NAMALWA (cell line): ENCODE measurements at regions not wholly inside any gene's neighbourhood (a gene's known extent, or its start where the extent isn't known, plus 50 kb on each side); places are given as distances from the start of the nearest gene placed in this dataset.
"Not testable (repeated sequence)": the region's sequence is repeated elsewhere in the genome, so short reads cannot be mapped to it uniquely, and the experiment has no call there.

Experiments
- DNase-seq: peaks from one replicate; pipeline ENCODE4 v3.0.0-alpha.2; 2015; ENCODE audit warnings: low spot score

DNA sequence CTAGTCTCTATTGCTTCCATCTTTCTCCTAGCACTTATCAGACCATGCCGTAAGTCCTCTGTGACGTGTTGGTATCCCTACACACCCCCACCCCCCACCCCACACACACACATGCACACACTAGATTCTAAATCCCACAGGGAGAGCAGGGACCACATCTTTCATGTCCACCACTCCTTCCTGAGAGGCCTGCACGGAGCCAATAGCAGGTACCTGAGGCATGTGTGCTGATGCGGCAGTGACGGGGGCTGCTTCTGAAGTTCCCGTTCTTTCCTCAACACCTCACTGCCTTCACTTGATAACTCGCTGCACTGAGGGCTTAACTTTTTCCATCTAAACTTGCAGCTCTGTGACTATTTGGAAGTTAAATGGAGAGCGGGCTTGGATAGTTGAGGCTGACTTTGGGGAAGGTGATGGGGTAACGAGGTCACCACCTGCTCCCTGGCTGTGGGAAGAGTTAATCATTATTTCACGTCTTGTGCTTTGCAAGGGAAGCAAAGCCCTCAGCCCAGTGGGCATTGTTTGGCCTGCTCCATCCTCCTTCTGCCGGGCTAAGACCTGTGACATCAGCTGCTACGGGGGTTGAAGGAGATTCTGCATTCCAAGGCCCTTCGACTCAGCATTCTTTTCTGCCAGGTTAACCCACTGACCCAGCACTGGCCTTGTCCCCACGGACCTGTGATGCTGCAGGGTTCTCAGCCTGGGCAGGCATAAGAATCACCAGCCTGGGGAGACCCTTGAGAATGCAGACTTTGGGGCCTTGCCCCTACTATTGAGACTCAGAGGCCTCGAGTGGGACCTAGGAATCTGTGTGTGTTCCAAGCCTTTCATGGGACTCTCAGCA is 187.8 kb downstream of the ANKRD60 start:
- no peak for DNase-seq

DNA sequence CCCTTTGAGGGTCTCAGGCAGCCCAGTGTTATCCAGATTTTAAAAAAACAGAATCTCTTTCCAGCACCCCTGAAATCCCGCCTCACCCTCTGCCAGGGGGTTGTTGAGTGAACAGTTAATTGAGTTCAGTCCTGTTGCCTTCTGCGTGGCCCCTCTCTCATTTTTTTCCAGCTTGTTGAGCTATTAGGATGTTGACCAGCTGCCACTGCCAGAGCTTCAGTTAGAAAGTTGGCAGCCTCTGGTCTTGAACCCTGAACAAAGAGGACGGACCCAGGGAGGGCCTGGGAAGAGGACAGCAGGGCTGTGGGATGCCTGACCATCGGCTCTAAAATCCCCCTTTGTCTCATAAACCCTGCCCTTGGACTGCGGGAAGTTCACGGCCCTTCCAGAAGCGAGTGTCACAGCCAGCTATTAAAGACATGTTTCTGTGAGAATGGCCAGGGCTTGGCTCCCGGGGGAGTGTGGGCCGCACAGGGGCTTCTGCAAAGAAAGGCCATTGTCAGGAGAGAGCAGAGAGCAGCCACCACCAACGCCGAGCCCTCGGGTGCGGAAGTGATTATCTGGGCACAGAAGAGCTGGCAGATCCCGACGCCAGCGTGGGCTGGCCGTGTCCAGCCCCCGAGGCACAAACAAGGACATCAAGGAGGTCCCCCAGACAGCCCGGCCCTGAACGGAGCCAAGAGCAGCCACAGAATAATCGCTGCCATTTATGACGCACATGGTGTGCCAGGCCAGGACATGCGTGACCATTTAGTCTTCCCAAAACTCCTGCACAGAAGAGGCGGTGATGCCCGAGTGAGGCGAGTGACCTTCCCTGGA is 189.0 kb downstream of the ANKRD60 start:
- DNase-seq: no peak

DNA sequence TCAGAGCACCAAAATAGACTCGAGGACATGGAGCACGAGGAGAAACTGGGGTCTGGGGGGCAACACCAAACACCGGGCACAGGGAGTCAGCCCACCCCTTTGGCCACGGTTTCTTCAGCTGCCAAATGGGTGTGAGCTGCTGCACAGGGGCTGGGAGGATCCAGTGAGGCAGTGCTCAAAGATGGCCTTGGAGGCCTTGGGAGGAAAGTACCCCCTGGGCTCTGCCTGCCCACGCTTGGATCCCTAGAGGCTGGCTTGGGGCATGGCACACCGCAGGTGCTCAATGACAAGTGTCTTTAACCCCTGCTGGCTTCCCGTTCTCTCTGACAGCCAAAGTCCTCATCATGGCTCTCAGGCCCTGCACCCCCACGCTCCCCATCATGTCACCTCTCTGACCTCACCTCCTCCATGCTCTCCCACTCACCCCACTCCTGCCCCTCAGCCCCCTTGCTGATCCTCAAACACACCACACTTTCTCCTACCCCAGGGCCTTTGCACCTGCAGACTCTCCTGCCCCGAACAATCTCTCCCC is 190.3 kb downstream of the ANKRD60 start:
- no peak for DNase-seq

DNA sequence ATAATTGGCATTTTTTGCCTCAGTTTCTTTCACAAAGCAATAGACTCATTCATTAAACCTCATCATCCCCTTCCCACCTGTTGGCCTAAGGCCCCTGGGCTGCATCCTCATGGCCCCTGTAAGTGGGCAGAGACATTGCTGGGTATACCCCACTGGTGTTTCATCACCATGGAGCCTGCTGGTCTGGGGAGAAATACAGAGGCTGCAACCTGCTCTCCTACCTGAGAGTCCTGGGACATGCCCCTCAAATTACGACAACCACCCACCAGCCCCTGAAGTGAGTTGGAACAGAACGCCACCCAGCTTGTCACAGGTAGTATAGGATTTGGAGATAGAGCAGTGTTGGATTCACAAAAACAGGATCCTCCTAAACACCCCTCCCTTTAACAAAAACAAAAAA is 190.8 kb downstream of the ANKRD60 start:
- no peak for DNase-seq

DNA sequence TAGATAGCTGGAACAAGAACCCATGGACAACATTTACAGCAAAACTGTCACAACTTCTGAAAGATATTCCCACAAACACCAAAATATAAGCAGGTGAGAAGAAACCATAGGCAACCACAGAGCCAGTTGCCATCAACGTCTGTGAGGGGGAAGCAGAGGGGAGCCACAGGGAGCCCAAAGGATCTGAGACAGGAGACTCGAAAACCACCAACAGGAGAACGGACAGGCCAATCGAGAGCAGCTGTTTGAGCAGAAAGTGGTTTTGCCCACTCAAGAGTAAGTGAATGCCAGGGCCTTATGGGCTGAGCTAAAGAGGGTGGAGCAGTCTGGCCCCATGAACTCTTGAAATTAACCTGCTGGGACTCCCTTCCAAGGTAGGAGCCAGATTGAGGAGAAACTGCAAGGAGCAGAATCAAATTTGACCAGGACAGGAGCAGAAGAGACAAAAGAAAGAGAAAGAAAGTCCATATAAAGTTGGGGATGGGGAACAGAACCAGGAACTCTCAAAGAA is 195.4 kb downstream of the ANKRD60 start:
- DNase-seq: no peak

DNA sequence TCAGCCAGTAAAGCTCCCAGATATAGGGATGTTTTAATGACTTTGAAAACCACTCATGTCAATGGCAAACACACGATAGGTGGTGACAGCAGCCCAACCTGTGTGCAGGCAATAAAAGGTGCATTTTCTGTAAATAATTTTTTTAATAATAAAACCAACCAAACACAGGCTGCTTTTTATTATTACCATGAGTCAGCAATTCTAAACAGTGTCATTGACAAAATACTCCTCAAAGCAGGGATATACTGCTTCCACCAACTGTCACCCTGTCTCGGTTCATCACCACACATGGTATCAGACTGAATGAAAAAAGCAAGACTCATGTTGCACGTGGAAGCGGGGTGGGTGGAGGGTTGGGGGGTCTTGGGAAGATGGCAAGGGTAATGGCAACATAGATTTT is 195.9 kb downstream of the ANKRD60 start:
- DNase-seq: no peak

DNA sequence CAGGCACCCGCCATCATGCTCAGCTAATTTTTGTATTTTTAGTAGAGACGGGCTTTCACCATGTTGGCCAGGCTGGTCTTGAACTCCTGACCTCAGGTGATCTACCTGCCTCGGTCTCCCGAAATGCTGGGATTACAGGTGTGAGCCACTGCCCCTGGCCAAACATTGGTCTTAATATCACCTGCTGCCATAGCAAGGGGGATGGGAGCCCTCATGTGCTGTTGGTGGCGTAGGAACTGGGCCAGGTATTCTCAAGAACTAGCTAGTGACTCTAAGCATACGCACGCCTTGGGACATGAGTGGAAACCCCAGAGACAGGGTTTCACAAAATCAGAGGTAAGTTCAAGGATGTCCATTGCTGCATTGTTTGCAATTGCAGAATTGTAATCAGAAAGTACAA is 197.1 kb downstream of the ANKRD60 start:
- not testable (repeated sequence) for DNase-seq

DNA sequence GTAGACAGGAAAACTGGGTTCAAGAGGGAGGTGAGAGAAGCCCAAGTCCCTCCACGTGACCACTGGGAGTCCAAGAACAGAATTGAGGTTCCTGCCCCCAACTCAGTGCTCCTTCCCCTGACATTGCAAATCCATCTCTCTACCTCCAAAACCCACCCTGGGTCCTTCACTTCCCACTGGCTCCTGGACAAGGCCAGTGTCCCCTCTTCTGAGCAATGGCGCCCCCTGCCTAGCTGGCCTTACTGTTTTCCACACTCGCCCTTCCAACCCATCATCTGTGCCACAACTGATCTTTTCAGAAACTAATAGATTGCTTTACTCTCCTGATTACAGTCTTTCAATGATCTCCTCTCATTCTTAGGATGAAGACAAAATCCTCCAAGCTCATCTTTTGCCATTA is 200.3 kb downstream of the ANKRD60 start:
- DNase-seq: no peak

DNA sequence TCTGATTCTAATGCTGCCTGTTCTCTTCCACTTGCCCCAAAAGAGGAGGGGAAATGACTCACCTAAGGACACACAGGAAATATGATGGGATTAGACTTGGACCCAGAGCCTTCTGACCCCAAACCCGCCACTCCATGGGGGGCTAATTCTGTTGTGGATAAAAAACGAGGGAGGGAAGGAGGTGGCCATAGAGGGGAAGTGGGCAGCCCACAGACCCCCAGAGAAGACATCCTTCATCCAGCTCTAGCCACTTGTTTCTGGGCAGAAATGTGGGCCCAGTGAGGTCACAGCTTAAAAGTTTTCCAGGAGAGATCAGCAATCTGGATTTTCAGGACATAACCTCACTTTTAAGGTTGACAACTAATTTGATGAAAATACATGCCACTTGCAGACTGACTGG is 202.1 kb downstream of the ANKRD60 start:
- DNase-seq: no peak

DNA sequence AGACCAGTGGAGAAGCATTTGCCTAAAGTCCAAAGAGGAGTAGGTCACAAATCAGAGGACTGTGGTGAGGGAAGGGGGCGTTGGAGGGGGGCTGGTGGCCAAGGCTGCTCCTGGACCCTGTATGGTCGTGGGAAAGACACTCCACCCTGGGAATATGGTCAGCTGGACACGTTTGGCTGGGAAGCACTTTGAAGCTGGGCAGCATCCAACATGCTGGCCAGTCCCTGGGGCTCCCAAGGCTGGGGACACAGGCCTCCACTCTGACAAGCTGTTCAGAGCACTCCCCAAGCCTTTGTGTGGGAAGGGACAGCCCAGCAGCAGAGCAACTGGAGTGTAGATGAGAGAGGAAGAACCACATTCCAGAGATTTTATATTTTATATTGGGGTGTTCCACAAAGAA is 203.2 kb downstream of the ANKRD60 start:
- DNase-seq: no peak

DNA sequence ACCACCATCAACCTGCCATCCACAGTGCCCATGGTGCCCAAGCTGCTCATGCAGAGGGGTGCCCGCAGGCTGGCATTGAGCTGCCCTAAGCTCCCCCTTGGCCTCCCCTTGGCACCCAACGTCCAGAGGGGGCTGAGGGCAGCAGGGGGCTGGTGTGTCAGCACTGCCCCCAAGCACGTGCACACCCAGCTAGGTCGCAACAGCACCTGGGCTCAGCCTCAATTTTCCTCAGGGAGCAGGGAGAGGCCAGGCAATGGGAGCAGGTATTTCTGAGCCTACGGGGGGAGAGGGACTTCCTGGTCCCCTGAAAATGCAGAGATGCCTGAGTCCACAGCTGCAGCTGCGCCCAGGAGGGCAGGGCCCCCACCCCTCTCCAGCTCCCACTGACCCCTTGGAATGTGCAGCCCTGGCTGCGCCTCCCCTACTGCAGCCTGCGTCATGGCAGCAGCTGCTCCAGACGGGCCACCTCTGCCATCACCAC is 204.2 kb downstream of the ANKRD60 start:
- DNase-seq: no peak

DNA sequence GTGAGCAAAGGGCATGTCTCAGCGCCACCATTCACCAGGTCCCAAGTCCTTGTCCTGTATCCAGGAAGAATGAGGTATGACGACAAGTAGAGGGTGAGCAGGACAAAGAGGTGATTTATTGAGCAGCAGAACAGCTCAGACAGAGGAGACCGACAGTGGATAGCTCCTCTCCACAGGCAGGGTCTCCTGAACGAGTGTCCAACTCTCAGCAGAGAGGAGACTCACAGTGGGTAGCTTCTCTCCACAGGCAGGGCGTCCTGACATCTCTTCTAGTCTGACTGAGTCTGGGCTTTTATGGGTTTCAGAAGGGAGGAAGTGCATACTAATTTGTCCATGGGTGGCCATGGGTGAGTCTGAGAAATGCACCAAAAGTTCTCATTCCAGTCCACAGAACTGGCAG is 204.7 kb downstream of the ANKRD60 start:
- no peak for DNase-seq

DNA sequence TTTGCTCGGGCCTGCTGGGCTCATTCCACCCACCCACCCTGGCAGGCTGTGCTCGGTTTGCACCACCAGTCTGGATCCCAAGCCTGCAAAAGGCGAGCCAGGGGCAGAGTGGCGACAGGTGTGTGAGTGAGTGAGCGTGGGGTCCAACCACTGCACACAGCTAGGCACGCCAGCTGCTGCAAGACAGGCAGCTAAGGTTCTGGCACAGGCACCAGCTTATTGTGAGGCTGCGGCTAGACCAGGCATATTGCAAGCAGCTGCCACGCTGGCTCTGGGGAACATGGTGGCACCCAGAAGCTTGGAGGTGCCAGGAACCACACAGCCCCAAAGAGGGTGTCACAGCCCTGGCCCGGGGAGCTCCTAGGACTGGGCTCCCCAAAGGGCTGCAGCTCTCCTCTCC is 205.1 kb downstream of the ANKRD60 start:
- DNase-seq: no peak

DNA sequence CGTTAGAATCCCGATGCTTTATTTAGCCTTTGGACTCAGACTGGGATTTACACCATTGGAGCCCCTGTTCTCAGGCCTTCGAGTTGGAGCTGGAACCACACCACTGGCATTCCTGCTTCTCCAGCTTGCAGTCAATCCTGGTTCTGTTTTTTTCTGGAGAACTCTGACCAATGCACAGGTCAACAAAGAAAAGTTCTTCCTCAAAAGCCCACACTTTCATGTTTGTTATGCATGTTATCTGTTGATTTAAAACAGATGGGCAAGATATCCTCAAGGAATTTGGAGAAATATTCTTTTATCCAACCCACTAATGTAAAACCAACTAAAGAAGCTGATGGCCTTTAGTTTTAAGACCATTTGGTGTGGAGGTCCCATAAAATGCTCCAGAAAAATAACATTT is 205.7 kb downstream of the ANKRD60 start:
- no peak for DNase-seq

DNA sequence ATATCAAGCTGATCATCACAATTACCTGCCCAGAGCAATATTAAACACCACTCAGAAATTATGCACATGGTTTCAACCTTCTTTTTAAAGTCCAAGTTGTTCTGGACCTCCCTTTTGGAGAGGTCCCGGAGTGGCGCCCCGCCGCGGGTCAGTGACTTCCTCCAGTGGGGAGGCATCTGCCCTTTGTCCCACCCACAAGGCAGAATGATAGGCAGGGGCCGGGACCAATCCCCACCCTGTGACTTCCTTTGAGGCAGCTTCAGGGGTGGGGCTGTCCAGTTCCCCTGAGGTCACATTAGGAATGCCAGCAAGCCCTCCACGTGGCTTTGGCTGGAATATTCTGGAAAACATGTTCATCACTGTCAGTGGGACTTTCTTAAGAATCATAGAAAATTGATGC is 207.0 kb downstream of the ANKRD60 start:
- DNase-seq: no peak

DNA sequence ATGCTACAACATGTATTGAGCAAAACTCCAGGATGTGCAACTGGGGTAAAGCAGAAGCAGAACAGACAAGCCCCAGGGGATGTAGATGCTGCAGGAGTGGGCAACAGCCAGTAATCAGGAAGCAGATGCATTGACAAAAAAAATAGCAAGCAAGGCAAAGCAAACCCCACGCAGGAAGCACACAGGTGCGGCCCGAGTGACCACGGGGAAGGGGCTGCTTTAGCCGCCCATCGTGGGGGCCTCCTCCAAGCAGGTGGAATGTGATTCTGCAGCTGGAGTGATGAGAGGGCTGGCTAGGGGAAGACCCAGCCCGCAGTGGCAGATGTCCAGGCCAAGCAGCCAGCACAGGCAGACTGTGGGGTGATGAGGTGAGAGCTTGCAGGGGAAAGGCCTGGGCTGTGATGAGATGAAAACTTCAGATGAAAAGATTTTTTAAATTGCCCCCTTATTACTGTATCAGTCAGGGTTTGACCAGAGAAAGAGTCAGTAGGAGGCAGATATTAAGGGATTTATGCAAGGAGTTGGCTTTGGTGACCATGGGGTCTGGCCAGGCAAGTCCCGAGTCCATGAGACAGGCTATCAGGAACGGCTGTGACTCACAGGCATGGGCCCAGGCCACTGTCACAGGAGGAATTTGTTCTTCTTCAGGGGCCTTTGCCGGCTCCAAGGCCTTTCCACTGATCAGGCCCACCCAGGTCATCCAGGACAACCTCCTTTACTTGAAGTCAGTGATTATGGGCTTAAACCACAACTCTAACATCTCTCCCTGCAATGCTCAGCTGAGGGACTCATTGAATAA is 207.6 kb downstream of the ANKRD60 start:
- no peak for DNase-seq

DNA sequence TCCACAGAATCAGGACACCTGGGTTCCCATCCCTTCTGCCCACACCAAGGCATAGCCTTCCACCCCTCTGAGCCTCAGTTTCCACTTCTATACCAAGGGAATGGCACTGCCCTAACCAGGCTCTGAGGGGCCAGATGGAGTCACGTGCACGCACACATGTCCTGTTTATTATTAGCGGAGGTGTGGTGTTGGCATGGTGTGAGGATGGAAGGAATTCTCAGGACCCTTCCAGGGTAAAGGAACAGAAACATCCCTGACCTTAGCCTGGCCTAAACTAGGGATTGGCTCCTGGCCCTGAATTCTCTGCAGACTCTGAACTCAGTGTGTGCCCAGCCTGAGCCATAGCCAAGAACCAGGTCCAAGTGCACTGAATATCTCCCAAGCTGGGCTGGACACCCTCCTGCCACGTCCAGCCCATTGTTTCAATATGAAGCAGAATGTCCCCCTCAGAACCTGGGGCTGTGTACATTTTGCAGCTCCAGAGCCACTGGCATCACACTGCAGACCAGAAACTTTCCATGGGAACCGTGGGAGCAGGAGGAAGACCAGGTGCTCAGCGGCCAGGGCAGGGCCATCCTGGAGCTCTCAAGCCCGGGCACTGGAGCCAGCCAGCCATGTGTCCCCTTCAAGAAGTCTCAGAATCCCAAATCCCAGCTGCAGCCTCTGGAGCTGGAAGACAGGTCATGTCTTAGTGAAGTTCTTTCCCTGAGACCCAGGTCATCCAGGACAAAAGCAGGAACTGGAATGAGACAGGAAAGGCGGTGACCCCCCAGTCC is 208.4 kb downstream of the ANKRD60 start:
- DNase-seq: no peak

DNA sequence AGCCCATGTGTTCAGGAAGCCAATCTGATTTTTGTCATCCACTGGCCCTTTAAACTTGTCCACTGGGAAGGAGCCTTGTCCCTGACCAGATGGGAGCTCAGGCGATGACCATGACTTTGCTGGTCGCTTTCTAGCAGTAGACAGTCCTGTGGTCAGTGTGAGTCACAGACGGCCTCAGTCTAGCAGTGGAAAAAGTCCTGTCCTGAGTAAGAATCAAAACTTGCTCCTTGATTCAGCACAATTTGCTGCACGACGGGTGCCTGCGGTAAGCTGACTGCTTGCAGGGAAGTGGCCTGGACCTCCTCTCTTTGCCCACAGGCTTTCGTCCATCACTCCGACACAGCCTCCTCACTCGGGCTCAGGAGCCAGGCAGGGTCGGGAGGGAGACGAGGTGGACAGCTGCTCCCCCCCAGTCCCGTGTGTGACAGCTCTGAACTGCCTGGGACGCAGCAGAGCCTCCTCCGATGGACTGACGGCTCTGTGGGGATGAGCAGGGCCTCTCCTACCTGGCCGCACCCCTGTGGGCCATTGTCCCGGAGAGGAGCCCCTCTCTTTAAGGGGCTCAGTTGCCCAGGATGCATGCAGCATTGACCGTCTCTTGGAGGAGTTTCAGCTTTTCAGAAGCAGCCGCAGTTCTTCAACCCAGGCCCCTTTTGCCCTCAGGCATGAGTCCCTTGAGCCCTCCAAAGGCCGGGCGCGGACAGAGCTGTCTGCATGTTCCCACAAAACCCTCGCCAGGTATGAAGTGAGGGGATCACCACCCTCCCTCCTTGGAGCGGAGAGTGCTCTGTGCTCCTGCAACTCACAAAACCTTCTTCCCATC is 209.2 kb downstream of the ANKRD60 start:
- no peak for DNase-seq

DNA sequence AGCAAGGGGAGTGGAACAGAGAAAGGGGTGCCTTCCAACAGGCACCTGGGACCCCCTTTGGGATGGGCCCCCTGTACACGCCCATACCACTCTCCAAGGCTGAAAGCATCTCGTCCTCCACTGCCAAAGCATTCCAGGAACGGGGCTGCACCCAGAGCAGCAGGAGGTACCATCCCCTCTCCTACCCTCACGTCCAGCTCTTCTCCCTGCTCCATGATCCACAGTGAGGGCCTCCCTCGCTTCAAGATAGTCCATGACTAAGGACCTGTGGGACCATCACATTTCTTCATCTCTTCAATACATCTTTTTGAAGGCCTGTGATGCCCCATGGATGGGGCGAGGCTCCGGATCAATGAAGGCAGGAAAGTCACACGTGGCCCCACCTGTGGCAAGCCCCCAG is 209.9 kb downstream of the ANKRD60 start:
- DNase-seq: no peak

DNA sequence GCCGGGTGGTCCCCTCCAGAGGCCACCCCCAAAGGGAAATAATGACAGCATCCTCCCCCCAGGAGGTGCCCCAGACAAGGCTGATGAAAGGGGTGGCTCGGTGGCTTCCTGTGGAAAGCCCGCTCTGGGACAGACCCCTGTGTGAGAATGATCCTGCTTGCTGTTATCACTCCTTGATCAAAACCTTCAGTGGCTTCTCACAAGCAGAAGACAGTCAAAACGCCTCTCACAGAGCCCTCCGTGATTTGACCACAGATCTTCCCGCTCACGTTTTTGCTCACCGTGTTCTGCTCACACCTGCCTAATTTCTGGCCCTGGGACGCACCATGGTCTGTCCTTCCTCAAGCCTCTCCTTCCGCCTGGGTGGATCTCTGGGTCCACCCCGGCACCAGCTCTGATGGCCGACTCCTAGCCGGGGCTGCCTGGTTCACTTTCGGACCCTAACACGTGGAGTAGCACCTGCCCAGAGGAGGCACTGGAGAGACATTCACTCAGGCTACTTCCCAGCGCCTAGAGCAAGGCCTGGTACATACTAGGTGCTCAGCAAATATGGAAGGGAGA is 210.4 kb downstream of the ANKRD60 start:
- DNase-seq: no peak
